ENCODE measurements at regions not wholly inside any gene's neighbourhood (a gene's known extent, or its start where the extent isn't known, plus 50 kb on each side); places are given as distances from the start of the nearest gene placed in this dataset.

DNA sequence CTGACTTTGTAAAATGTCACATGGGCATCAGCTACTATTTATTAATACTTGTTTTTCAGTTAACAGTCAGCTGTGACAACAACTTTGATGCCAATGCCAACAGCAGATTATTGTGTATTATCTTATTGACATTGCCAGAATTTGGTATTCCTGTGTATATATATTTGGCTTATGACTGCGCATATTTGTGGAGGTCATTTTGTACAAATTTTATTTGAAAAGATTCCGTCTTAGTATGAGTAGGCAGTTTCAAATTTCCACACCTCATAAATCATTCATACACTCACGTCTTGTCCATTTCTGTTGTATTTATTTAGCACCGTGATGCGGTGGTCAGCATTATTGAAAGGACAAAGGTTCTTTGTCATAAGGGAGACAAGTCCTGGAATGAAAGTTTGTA is 558.2 kb upstream of the NDST4 start (continued):
- TF ChIP-seq ZNF503 (CRISPR knock-in tag; IDR thresholded peaks at IDR 0.05), result no peak
- TF ChIP-seq, protein P1, sequence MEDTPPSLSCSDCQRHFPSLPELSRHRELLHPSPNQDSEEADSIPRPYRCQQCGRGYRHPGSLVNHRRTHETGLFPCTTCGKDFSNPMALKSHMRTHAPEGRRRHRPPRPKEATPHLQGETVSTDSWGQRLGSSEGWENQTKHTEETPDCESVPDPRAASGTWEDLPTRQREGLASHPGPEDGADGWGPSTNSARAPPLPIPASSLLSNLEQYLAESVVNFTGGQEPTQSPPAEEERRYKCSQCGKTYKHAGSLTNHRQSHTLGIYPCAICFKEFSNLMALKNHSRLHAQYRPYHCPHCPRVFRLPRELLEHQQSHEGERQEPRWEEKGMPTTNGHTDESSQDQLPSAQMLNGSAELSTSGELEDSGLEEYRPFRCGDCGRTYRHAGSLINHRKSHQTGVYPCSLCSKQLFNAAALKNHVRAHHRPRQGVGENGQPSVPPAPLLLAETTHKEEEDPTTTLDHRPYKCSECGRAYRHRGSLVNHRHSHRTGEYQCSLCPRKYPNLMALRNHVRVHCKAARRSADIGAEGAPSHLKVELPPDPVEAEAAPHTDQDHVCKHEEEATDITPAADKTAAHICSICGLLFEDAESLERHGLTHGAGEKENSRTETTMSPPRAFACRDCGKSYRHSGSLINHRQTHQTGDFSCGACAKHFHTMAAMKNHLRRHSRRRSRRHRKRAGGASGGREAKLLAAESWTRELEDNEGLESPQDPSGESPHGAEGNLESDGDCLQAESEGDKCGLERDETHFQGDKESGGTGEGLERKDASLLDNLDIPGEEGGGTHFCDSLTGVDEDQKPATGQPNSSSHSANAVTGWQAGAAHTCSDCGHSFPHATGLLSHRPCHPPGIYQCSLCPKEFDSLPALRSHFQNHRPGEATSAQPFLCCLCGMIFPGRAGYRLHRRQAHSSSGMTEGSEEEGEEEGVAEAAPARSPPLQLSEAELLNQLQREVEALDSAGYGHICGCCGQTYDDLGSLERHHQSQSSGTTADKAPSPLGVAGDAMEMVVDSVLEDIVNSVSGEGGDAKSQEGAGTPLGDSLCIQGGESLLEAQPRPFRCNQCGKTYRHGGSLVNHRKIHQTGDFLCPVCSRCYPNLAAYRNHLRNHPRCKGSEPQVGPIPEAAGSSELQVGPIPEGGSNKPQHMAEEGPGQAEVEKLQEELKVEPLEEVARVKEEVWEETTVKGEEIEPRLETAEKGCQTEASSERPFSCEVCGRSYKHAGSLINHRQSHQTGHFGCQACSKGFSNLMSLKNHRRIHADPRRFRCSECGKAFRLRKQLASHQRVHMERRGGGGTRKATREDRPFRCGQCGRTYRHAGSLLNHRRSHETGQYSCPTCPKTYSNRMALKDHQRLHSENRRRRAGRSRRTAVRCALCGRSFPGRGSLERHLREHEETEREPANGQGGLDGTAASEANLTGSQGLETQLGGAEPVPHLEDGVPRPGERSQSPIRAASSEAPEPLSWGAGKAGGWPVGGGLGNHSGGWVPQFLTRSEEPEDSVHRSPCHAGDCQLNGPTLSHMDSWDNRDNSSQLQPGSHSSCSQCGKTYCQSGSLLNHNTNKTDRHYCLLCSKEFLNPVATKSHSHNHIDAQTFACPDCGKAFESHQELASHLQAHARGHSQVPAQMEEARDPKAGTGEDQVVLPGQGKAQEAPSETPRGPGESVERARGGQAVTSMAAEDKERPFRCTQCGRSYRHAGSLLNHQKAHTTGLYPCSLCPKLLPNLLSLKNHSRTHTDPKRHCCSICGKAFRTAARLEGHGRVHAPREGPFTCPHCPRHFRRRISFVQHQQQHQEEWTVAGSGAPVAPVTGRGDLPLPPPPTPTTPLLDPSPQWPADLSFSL (CRISPR knock-in tag; IDR thresholded peaks at IDR 0.05), result no peak
- no peak for TF ChIP-seq ZNF784 (CRISPR knock-in tag; IDR thresholded peaks at IDR 0.05; ENCODE audit: borderline replicate concordance)
- TF ChIP-seq SIN3A (IDR thresholded peaks at IDR 0.05; ENCODE audit: borderline replicate concordance, low read depth, low read length), result no peak
- no peak for TF ChIP-seq ZBTB40 (IDR thresholded peaks at IDR 0.05)
- TF ChIP-seq ZBTB40 (CRISPR knock-in tag; IDR thresholded peaks at IDR 0.05), result no peak
- no peak for TF ChIP-seq BRCA1 (CRISPR knock-in tag; IDR thresholded peaks at IDR 0.05)
- no peak for TF ChIP-seq ZNF136 (CRISPR knock-in tag; IDR thresholded peaks at IDR 0.05; ENCODE audit: low read depth)

Data from HepG2 (cell line).